ENCODE measurements at regions not wholly inside any gene's neighbourhood (a gene's known extent, or its start where the extent isn't known, plus 50 kb on each side); places are given as distances from the start of the nearest gene placed in this dataset.
A peak's percentile ranks its signal among the peaks of the same experiment; 100 is the strongest.

DNA sequence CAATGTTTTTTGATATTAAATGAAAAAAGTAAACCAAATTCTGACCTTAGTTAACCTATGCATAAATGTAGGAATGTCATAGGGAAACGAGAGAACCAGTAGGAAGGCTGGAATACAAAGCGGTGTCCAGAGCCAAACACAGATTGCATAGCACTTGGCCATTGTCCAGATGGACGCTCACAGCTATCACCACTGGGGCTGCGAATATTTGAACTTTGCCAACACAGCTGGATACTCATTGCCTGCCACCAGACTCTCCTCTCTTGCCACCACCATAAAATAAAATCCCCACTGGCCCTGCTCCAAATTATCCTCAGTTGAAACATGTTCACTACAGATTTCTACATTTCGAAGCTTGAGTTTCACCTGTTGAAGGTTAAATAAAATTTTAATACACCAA, 159.3 kb upstream of the GULP1 start:
- H3K9me3 ChIP-seq: no peaks in the 10 kb centered on the region
- H3K36me3 ChIP-seq: no peaks in the 10 kb centered on the region
- no peak overlapping the region for H3K4me3 ChIP-seq
- DNase-seq (ENCODE audit: low spot score): peak; percentile 4
- H3K27me3 ChIP-seq (replicated peaks; ENCODE audit: insufficient read depth): no peaks in the 10 kb centered on the region
- 32% methylated on average over 5 of the region's 5 CpGs for WGBS
- TF ChIP-seq POLR2A (IDR thresholded peaks at IDR 0.05) (no peak), POLR2AphosphoS5 (IDR thresholded peaks at IDR 0.05) (no peak)
- TF ChIP-seq, protein P1, sequence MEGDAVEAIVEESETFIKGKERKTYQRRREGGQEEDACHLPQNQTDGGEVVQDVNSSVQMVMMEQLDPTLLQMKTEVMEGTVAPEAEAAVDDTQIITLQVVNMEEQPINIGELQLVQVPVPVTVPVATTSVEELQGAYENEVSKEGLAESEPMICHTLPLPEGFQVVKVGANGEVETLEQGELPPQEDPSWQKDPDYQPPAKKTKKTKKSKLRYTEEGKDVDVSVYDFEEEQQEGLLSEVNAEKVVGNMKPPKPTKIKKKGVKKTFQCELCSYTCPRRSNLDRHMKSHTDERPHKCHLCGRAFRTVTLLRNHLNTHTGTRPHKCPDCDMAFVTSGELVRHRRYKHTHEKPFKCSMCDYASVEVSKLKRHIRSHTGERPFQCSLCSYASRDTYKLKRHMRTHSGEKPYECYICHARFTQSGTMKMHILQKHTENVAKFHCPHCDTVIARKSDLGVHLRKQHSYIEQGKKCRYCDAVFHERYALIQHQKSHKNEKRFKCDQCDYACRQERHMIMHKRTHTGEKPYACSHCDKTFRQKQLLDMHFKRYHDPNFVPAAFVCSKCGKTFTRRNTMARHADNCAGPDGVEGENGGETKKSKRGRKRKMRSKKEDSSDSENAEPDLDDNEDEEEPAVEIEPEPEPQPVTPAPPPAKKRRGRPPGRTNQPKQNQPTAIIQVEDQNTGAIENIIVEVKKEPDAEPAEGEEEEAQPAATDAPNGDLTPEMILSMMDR (IDR thresholded peaks at IDR 0.05): no peak
- no peaks in the 10 kb centered on the region for H3K4me1 ChIP-seq (replicated peaks)
- intact Hi-C loops (cut with DNase I): no loop called here
- no peak overlapping the region for H3K27ac ChIP-seq

DNA sequence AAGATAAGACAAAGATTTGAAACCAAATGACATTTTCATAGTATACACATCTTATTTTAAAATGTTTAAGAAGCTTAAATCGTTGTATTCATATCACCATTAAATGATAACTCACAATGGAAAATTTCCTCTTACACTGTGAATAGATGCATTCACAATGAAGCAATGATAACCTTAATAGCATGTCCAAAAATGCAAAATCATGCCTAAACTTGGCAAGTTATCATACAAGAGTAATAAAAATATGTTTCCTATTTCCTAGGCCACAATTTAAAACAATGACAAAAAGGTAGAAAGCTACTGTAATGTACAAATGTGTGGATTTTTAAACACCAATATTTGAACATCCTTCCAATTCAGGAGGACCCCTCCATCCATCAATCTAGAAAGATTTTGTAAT, 157.4 kb upstream of the GULP1 start:
- intact Hi-C loops (cut with DNase I): no loop called here
- Histone ChIP-seq H3K4me3 (no peak overlapping the region), H3K27ac (no peak overlapping the region), H3K9me3 (no peaks in the 10 kb centered on the region), H3K27me3 (replicated peaks; ENCODE audit: insufficient read depth) (no peaks in the 10 kb centered on the region), H3K4me1 (replicated peaks) (no peaks in the 10 kb centered on the region), H3K36me3 (no peaks in the 10 kb centered on the region)
- DNase-seq (ENCODE audit: low spot score): no peak
- TF ChIP-seq POLR2A (IDR thresholded peaks at IDR 0.05) (no peak), POLR2AphosphoS5 (IDR thresholded peaks at IDR 0.05) (no peak)
- TF ChIP-seq, protein P1 (IDR thresholded peaks at IDR 0.05): no peak
- WGBS: 60% methylated on average over 1 of the region's 1 CpG

DNA sequence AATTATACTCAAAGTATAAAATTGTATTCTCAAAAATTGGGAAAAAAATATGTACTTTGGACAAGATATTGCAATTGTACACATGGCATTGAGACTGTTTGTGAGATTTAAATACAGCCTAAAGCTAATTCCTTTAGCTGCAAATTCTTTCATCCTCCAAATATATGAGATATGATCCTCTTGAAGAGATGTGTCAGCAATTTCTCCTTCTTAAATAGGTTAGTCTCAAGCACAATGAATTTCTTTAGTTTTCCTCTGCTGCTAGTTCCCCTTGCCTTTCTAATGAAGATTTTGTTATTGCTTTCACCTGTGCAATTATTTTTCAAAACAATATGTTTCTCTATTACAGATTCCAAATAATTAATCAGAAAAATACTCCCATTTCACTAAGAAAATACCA, 153.4 kb upstream of the GULP1 start:
- H3K27ac ChIP-seq: no peak overlapping the region
- no peak for TF ChIP-seq POLR2A (IDR thresholded peaks at IDR 0.05)
- TF ChIP-seq, protein P1 (IDR thresholded peaks at IDR 0.05): no peak
- no peak for TF ChIP-seq POLR2AphosphoS5 (IDR thresholded peaks at IDR 0.05)
- intact Hi-C loops (cut with DNase I): no loop called here

DNA sequence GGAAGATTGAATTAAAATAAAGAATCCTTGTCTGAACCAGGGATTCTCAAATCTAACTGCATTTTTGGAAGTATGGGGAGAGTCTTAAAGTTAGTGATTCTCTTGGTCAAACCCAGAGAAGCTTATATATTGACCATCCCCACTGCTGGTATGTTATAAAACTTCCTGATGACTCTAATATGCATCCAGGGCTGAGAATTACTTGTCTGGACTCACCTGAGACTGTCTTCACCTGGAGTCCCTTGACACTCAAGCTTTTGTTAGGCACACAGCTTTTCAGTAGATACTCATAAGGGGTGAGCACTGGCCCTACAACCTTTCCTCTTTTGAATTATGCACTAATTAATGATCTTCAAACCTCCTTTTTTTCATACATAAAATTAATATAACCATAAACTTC, 149.6 kb upstream of the GULP1 start:
- Histone ChIP-seq H3K27ac (no peak overlapping the region), H3K9me3 (no peaks in the 10 kb centered on the region), H3K4me1 (replicated peaks) (no peaks in the 10 kb centered on the region), H3K4me3 (no peak overlapping the region), H3K36me3 (no peaks in the 10 kb centered on the region), H3K27me3 (replicated peaks; ENCODE audit: insufficient read depth) (no peaks in the 10 kb centered on the region)
- intact Hi-C loops (cut with DNase I): no loop called here
- TF ChIP-seq POLR2A (IDR thresholded peaks at IDR 0.05) (no peak), POLR2AphosphoS5 (IDR thresholded peaks at IDR 0.05) (no peak)
- TF ChIP-seq, protein P1 (IDR thresholded peaks at IDR 0.05): no peak
- DNase-seq (ENCODE audit: low spot score): no peak

More for the DNA sequence above, 153.4 kb upstream of the GULP1 start:
- Histone ChIP-seq H3K36me3 (no peaks in the 10 kb centered on the region), H3K27me3 (replicated peaks; ENCODE audit: insufficient read depth) (no peaks in the 10 kb centered on the region), H3K4me1 (replicated peaks) (no peaks in the 10 kb centered on the region), H3K4me3 (no peak overlapping the region), H3K9me3 (no peaks in the 10 kb centered on the region)
- no peak for DNase-seq (ENCODE audit: low spot score)

DNA sequence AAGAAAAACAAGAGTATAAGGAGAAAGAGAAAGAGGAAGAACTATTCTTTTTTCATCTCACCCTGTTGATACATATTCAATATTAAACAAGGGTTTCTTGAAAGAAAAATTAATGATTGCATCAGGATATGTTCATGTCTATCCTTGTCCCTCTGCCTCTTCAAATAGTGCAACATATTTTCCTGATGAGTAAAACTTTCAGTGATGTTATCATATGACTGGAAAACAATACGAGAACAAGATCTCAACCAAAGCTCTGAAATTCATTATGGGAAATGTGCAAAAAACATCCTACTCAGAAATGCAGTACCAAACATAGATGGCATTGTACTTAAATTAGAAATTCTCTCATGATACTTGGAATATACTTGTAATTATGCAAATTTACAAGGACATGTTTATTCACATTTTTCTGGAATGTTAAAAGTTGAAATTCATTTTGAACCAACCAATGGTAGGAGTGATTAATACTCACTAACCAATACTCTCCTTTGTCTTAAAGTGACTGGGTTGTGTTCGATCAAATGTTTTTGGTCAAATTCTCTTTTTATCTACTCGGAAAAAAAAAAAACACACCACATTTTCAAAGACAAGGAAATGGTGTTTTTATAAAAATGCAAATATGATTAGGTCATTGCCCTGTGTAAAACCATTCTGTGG, 148.9 kb upstream of the GULP1 start:
- Histone ChIP-seq H3K27ac (no peak overlapping the region), H3K27me3 (replicated peaks; ENCODE audit: insufficient read depth) (no peaks in the 10 kb centered on the region), H3K9me3 (no peaks in the 10 kb centered on the region), H3K4me3 (no peak overlapping the region), H3K36me3 (no peaks in the 10 kb centered on the region), H3K4me1 (replicated peaks) (no peaks in the 10 kb centered on the region)
- 61% methylated on average over 3 of the region's 3 CpGs for WGBS
- DNase-seq (ENCODE audit: low spot score): no peak
- TF ChIP-seq POLR2A (IDR thresholded peaks at IDR 0.05) (no peak), POLR2AphosphoS5 (IDR thresholded peaks at IDR 0.05) (no peak)
- TF ChIP-seq, protein P1 (IDR thresholded peaks at IDR 0.05): no peak
- intact Hi-C loops (cut with DNase I): no loop called here
